GM21526 (cell line): ENCODE measurements at regions not wholly inside any gene's neighbourhood (a gene's known extent, or its start where the extent isn't known, plus 50 kb on each side); places are given as distances from the start of the nearest gene placed in this dataset.
"Not testable (repeated sequence)": the region's sequence is repeated elsewhere in the genome, so short reads cannot be mapped to it uniquely, and the experiment has no call there.

ENCODE experiments used
- ATAC-seq: cut with Tn5 transposase; IDR thresholded peaks from one replicate; pipeline ENCODE4 v1.9.1; 2021; ENCODE audit warnings: moderate library complexity; ENCODE audit not compliant: unreplicated experiment, low FRiP score

DNA sequence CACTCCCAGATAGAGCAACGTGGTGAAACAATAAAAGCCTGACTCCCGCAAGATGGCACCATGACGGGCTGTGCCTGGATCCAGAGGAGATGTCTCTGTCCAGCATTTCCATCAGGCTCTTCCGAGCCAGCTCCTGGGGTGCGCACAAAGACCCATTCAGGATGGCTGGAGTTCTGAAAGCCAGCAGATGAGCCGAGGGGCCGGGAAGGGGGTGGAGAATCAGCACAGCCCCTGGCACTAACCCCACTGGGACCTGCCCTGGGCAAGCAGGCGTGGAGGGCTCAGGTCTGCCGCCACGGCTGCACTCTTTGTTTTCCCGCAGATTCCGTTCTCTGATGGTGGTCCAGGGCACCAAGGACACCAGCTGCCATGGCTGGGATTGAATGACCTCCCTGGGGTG, 97.2 kb upstream of the BLID start:
- no peak for ATAC-seq

DNA sequence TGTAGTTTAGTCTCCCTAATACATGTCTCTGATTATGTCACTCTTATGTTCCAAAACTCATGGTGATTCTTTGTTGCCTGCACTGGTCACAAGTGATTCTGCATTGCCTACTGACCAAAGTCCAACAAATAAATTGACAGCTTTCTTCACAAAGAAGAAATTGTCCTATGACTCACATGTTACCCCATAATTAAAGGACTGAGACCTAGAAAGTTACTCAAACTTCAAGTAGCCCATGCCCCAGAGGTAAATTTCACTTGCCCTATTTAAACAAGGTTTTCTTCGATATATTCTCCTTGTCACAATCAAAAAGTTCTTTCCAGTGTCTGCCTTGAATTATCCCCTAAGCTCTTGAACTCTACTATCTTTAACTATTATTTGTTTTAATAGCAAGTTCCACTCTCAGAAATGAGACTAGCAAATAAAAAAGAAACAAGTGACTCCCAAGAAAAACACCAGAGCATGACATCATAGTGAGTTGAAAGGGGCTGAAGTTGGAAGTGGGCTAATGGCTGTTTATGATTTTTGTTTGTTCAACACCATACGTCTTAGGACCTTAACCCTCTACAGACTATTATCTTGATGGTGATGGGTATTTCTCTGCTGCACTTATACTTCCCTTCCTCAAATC, 94.5 kb upstream of the BLID start:
- no peak for ATAC-seq

DNA sequence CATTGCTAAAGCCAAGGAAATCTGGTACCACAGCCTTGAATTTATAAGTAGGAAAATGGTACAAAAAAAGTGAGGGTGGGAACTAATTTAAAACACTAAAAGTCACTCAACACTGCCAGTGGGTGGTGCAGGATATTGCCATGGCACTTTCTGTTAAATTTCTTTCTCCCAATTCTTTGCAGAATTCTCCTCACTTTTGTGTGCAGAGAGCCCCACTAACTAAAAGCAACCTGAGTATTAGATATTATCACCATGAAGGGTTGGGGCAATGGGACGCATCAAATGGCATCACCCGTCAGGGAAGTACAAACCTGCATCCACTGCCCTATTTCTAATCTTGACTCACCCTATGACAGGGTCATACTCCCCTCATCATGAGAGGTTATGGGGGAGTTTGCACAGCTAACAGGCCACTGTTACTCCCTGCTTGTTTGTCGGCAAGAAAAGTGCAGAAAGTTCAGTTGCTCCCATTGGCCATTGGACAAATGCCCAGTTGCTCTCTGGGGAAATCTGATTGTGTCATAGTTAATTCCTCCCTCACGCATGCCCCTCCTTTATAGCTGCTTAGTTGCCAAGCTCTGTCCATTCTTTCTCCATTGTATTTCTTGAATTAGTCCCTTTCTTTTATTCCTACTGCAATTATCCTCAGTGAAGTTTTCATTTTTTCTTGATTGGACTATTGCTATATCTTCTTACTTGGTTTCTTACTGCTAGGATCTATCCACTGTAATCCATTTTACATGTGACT, 93.8 kb upstream of the BLID start:
- no peak for ATAC-seq

DNA sequence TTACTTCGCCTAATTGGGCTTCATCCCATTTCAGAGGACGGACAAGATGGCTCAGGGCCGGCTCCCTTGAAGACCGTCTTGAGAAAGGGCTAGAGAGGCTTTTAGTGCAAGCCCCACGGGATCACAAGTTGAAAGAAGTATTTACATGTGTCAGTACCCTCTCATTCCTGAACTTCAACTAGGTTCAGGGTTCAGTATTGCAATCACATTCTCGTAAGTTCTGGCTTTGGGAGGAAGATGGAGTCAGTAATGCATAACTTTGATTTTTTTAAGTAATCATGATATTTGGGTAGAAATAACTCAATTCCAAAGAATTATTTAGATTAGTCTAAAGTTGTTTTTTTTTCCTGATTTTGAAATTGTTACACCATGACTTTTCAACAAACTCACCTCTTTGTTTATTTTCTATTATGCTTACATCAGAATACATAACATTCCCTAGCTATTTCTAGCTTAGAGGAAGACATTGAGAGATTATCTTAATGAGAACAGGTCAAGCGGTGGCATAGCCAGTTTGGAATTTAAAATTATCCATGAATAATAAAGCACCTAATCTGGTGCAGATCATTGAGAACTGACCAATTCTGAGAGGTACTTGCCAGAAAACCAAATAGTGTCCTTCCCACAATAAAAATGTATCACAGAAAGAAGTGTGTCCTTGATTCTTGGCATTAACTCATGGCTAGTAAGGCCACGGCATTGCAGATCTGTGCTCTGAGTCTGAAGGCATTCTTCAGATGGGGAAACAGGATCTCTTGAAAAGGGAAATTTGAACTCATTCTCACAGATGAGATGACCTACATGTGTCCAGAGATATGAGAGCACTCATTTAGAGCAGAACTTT, 92.1 kb upstream of the BLID start:
- ATAC-seq: no peak

DNA sequence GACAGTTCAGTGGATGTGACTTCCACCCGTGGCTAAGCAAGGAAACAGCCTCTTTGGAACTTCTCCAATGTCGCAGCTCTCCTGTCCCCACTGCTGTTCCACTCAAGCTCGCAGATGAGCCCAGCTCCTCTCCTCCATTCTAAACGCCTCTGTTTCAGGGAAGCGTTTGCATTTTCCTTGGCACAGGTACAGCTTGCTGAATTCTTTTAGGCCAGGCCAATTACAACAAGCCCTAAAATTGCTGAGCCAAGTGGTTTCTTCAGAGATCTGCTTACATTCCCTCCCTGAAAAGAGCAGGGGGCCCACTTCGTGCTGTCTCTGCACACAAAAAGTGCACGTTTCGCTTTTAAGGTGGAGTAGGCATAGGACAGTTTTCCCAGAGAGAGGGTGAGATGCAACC, 91.5 kb upstream of the BLID start:
- no peak for ATAC-seq

DNA sequence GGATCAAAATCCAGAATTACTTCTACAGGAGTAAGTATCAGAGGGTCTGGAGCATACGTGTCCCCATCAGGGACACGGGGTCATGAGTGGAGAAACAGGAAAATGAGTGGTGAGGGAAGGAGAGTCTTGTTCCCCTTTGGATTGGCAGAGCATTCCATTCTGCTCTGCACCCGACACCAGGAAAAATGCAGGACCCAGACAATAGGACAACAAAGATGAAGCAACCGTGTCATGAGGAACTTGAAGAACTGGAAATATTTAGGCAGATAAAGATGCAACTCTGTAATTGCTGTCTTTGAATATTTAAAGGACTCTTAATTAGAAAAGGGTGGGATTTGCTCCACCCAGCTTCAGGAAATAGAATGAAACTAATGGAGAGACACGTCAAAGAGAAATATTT, 89.0 kb upstream of the BLID start:
- no peak for ATAC-seq

DNA sequence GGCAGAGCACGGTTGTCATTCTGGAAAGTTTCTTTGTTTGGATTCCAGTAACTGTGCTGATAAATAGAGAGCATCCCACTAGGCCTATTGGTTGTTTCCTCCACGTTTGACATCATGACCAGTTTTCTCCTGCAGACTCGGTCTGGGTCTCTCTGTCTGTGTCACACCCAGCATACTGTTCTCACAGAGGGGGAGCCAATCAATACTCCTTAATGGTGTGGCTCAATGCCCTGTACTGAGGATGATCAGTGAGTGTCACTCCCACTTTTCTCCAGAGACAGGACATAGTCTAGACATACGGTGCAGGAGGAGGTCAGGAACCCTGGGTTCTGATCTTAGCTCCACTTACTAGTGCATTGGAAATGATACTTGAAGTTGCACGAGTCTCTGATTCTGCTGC, 88.2 kb upstream of the BLID start:
- no peak for ATAC-seq

DNA sequence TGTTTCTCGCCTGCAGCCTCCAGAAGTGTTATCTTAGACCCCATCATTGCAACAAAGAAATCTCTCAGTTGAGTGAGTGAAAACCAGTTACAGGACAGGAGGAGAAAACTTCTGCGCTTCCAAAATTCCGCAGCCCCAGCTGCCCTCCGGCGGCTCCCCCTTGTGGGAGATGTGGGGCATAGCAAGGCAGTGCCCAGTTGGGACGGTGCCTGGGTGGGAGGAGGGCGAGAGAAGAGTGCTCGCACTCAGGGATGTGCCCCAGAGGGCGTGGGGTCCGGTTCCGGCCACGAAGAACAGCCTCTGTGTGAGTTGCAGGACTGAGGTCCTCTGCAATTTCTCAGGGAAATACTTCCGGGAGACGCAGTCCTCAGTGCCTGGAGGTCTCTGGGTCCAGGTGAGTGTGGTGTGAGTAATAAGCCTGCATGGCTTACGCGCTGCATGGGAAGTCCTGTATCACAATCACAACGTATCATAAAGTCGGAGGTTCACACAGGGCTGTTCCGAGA, 87.0 kb upstream of the BLID start:
- peak; percentile 89 for ATAC-seq

DNA sequence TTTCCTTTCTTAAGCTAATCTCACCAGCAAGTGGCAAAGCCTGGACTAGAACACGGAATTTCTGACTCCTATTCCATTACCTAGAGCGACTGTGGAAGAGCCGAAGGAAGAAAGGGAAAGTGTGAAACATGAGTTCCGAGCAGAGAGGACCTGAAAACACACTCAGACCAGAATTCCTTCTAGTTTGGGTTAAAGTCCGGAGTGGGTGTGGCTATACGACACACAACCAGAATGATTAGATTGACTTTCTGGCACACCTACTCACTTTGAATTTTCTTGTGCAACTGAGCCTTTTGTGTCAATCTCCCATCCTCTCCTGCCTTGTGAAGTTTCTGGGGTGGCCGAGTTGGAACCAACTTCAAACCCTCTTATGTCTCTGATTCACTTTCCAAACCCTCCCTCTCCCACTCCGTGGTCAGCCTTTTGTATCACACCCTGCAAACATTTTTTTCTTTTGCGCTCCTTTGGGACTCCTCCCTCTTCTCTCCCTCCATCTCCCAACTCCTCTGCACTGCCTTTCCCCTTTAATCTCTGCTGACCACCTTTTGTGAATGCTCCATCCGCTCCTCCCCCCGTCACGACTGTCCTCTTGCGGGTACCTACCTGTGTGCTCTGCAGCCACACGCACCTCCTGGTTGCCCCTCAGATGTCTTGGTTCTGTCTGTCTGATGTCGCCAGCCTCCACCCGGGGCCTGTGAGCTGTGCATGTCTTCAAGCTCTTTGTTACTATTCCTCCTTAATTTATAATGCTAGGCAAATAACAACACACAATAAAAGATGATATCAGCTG, 86.3 kb upstream of the BLID start:
- ATAC-seq: peak; percentile 13

DNA sequence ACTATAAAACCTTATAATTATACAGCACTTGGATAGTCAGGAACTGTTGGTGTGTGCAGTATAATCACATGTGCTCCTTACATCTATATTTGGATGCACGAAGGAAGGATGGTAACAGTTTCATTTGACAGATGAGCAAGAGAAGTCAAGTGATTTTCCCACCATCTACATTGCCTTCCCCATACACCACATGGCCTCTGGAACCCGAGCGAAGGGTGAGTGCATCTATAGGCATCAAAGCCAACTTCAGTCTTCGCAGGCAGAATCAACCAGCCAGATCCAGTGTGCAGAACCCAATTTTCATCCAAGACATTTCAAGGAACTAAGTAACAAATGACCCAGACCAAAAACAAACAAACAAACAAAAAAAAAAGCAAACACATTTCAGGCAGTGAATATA, 85.1 kb upstream of the BLID start:
- no peak for ATAC-seq

DNA sequence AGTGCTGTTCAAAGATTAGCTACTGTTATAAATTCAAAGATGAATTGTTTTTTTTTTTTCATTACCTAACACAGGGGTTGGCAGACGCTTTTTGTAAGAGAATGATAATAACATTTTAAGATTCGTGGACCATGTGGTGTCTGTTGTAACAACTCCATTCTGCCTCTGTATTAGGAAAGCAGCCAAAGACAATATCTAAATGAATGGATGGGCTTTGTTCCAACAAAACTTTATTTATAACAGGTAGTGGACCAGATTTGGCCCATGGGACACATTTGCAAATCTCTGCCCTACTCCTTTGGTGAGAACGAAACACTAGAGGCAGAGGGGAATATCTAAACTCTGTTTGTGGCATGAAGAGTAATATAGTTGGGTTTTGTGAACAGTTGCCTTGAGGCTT, 83.6 kb upstream of the BLID start:
- ATAC-seq: no peak

DNA sequence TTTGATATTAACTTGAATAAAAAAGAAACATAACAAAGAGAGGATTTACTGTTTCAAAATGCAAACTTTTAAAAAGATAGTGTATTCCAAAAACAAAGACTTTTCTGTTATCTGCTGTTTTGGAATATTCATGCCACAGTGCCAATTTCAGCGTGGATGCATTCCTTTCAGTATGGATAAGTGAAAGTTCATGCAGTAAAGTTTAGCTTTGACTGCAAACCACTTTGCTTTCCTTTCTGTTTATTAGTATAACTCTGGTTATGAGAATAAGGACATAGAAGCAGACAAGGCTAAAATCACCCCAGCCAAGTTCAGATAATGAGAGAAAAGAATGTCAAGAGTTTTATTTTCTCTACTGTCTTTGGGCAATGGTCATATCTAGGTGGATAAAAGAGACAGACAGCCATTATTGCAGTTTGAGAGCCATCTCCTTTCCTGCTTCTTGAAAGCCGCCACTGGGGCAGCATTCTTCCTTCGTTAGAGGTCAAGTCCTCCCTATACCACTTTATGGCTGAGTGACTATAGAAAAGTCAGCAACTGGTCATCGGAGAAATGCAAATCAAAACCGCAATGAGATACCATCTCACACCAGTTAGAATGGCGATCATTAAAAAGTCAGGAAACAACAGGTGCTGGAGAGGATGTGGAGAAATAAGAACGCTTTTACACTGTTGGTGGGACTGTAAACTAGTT, 82.4 kb upstream of the BLID start:
- ATAC-seq: no peak

DNA sequence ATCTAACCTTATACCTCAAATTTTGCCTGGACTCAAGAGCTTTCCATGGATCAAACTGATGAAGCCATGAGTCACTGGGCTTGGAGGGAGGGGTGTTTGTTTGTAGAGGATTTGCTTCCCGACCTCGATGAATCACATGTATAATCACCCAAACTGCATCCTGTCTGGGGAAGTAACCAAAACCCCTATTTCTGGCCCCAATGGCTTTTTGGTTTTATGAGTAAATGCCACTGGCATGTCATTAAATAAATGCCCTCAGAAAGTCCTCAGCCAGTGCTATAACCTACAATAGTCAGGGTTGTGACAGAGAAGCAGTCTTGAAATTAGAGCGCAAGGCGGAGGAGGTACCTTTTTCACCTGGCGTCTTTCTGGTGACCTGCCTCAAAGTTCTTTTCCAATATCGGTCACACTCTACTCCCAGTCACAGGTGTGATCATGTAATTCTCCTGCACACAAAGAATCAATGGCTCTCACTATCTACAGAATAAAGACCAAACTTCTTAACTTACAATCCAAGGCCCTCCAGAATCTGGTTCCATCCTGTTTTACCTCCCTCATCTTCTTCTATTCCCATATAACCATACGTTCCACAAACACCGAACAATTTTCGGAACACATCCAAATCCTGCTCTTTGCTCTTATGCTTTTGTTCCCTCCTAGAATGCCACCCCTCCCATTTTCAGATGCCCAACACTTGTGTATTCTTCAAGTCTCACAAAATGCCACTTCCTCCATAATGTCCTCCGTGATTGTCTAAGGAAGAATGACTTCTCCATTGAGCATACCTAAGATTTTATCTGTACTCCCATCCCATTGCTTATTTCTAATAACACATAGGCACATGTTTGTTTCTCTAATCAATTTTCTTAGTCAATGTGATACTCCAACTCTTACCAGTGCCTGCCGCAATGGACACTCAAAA, 81.3 kb upstream of the BLID start:
- no peak for ATAC-seq

DNA sequence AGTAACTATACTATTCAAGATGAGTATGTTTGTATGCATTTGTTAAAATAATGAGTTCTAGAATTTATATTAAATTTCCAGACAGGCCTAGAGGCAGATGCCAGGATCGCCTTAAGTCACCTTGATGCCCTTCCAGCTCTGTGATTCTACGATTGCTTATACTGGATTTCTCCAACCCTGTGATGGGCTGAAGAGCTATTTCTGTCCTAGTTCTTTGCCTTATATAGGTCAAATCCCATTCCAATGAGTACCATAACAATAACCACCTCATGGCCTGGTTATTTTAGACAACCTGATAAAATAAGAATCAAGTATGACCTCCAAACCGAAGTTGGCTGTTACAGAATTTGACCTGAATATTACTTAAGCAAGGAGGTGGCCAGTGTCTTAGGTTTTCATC, 79.8 kb upstream of the BLID start:
- ATAC-seq: no peak

DNA sequence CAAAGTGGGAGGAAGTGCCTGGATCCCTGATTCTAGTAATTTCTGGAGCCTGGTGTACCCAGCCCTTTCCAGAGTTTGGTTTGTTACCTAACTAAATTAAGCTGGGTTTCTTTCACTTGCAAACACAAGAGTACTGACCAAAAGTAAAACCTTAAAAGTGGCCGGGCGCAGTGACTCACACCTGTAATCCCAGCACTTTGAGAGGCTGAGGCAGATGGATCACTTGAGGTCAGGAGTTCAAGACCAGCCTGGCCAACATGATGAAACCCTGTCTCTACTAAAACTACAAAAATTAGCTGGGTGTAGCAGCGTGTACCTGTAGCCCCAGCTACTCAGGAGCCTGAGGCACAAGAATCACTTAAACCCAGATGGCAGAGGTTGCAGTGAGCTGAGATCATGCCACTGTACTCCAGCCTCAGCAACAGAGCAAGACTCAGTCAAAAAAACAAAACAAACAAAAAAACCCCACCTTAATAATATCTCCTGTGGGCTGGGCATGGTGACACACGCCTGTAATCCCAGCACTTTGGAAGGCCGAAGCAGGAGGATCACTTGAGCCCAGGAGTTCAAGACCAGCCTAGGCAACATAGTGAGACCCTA, 78.0 kb upstream of the BLID start:
- ATAC-seq: not testable (repeated sequence)

DNA sequence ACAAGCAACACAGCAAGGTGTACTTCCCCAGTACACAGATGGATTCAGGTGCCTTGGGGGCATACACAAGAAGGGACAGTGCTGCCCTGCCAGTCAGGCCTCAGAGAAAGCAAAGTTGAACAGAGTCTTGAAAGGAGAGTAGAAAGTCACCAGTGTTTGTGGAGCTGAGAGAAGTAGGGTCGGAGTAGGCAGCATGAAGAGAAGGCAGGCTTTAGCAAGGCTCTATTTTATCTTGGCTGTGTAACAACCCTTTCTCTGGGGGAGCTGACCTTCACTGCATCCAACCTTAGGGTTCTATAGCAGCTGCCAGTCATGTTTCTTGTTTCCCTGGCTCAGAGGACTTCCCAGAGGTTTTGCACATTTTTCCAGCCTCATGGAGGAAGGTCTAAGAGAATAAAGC, 77.4 kb upstream of the BLID start:
- no peak for ATAC-seq

DNA sequence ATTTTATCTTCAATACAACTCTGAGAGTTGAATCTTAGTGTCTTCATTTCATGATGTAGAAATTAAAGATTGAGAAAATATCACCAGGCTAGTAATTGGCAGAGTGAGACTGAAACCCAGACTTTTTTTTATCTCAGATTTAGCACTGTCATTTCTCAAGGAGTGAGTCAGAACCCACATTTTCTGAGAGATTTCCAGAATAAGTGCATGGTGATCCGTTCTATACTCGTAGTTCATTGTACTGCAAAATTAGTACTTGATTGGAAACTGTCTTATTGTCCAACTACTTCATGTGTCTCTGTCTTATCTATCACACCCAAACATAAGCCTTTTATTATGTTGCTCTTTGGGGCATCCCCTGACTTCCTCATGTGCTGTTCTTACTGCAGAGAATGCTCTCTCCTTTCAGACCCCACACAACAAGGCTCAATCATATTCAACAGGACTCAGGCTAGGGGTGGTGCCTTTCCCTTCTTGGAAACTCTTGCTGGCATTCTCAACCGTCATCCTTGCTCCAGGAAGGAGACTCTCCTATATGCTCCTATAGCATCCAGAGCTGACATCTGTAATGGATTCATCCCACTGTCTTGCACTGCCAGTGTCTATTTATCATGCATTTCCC, 76.7 kb upstream of the BLID start:
- no peak for ATAC-seq

DNA sequence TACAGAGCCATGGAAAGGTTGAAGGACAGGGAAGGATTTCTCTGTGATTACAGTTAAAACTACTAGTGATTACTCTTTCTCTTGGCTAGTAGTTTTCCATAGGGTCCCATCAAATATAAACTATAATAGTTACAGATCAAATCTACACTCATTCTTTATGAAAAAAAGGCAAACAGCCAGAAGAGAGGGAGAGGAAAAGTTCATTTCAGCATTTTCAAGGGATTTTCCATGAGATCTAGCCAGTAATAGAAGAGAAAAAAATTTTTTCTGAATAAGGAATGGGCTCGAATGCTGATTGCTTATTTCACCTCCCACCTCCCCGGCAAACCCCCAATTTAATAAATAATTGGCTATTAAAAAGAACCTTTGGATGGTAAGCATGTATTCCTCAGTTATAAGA, 74.8 kb upstream of the BLID start:
- no peak for ATAC-seq
